Upper lobe of left lung (tissue), 6 donors: ENCODE measurements at regions not wholly inside any gene's neighbourhood (a gene's known extent, or its start where the extent isn't known, plus 50 kb on each side); places are given as distances from the start of the nearest gene placed in this dataset.

Experiments
- ATAC-seq, 2 donors: fragments of 200-7000 bp; cut with Tn5 transposase; one replicate each; pipeline ENCODE4 v1.9.1; 2022; ENCODE audit warnings: mild to moderate bottlenecking in 2 of 2, moderate library complexity in 2 of 2; ENCODE audit not compliant: low FRiP score in 2 of 2
- DNase-seq, 2 donors: peaks; one replicate each; pipeline ENCODE4 v3.0.0-alpha.2; 2019 to 2020
- H3K27ac ChIP-seq, 4 donors: fragments of 200-600 bp; sonication (generic); one replicate each; pipeline ENCODE4 v1.5.1; 2016 to 2019
- H3K27me3 ChIP-seq, 4 donors: fragments of 200-600 bp; sonication (generic); one replicate each; pipeline ENCODE4 v1.5.1; 2017 to 2019
- H3K36me3 ChIP-seq, 4 donors: fragments of 200-600 bp; sonication (generic); one replicate each; pipeline ENCODE4 v1.5.1; 2016 to 2019
- H3K4me1 ChIP-seq, 4 donors: fragments of 200-600 bp; sonication (generic); one replicate each; pipeline ENCODE4 v1.5.1; 2018 to 2019
- H3K4me3 ChIP-seq, 4 donors: fragments of 200-600 bp; sonication (generic); one replicate each; pipeline ENCODE4 v1.5.1; 2017 to 2019; ENCODE audit warnings: mild to moderate bottlenecking in 2 of 4, moderate library complexity in 1 of 4
- H3K9me3 ChIP-seq, 4 donors: fragments of 200-600 bp; sonication (generic); one replicate each; pipeline ENCODE4 v1.5.1; 2018 to 2019
- CTCF ChIP-seq, 6 experiments: fragments of 450-650 bp in 4 of 6; fragments of 200-600 bp in 2 of 6; sonication (generic) in 2 of 6; IDR thresholded peaks; one replicate each; pipeline ENCODE4 v1.5.1; 2016 to 2019; ENCODE audit warnings: antibody characterized with exemption in 6 of 6
- EP300 ChIP-seq, 4 donors: sonication (generic); formaldehyde crosslinking; IDR thresholded peaks; one replicate each; pipeline ENCODE4 v1.5.1; 2017; ENCODE audit warnings: antibody characterized with exemption in 4 of 4, control low read depth in 2 of 4
- POLR2A ChIP-seq, 4 donors: fragments of 450-650 bp; IDR thresholded peaks; one replicate each; pipeline ENCODE4 v1.5.1; 2016 to 2017; ENCODE audit warnings: antibody characterized with exemption in 4 of 4, mild to moderate bottlenecking in 2 of 4
- POLR2AphosphoS5 ChIP-seq, 2 donors: sonication (generic); formaldehyde crosslinking; IDR thresholded peaks; one replicate each; pipeline ENCODE4 v1.5.1; 2017; ENCODE audit warnings: antibody characterized with exemption in 2 of 2
- WGBS, 2 donors: methylation state at CpG; one replicate each; pipeline ENCODE4 v1.1.5; 2017 to 2018; 5-methylcytosine and 5-hydroxymethylcytosine counted together
- donor health status: DM: no; HTN: no; CAD: no; lungs with moderate emphysema.
- donor health status: DM: no; HTN: yes; CAD: no; lungs with severe emphysema.

GRCh38 chr7:31171216-31171785 is 119.2 kb downstream of the ADCYAP1R1 start:
- Histone ChIP-seq H3K9me3 (no peaks in the 10 kb centered on the region), H3K36me3 (no peaks in the 10 kb centered on the region), H3K4me3 (no peak overlapping the region), H3K4me1 (no peaks in the 10 kb centered on the region), H3K27ac (no peak overlapping the region), H3K27me3 (no peaks in the 10 kb centered on the region)
- TF ChIP-seq POLR2AphosphoS5 (IDR thresholded peaks at IDR 0.05) (no peak), CTCF (IDR thresholded peaks at IDR 0.05) (no peak), POLR2A (IDR thresholded peaks at IDR 0.05) (no peak), EP300 (IDR thresholded peaks at IDR 0.05) (no peak)
- no peak for ATAC-seq
- DNase-seq: no peak
- WGBS, 2 donors: 80 to 81% methylated on average over 9 of the region's 9 CpGs
